ENCODE measurements at regions not wholly inside any gene's neighbourhood (a gene's known extent, or its start where the extent isn't known, plus 50 kb on each side); places are given as distances from the start of the nearest gene placed in this dataset.

DNA sequence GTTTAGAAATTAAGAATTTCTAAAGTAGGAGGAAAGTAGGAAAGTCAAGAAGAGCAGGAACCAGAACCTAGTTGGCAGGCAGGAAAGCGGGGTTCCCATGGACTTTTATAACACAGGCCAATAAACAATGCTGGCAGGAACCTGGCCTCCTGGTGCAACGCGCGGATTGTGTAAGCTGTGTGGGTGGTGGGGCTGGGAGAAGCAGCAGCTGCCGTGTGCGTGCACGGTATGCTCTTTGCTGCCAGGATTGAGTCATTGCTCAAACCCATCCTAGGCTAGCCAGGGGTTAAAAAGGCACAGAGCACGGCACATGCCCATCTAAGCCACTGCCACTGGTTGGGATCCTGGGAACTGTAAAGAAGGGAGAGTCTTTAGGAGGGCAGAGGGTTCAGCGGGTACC lies 209.9 kb upstream of the RGMA start:
- TF ChIP-seq, protein P1, sequence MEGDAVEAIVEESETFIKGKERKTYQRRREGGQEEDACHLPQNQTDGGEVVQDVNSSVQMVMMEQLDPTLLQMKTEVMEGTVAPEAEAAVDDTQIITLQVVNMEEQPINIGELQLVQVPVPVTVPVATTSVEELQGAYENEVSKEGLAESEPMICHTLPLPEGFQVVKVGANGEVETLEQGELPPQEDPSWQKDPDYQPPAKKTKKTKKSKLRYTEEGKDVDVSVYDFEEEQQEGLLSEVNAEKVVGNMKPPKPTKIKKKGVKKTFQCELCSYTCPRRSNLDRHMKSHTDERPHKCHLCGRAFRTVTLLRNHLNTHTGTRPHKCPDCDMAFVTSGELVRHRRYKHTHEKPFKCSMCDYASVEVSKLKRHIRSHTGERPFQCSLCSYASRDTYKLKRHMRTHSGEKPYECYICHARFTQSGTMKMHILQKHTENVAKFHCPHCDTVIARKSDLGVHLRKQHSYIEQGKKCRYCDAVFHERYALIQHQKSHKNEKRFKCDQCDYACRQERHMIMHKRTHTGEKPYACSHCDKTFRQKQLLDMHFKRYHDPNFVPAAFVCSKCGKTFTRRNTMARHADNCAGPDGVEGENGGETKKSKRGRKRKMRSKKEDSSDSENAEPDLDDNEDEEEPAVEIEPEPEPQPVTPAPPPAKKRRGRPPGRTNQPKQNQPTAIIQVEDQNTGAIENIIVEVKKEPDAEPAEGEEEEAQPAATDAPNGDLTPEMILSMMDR (IDR thresholded peaks at IDR 0.05), result no peak
- TF ChIP-seq POLR2A (IDR thresholded peaks at IDR 0.05), result no peak
- TF ChIP-seq EP300 (IDR thresholded peaks at IDR 0.05), result no peak

Measured in tibial nerve (tissue), 4 donors.